ENCODE measurements at regions not wholly inside any gene's neighbourhood (a gene's known extent, or its start where the extent isn't known, plus 50 kb on each side); places are given as distances from the start of the nearest gene placed in this dataset.
"Not testable (repeated sequence)": the region's sequence is repeated elsewhere in the genome, so short reads cannot be mapped to it uniquely, and the experiment has no call there.

GRCh38 chr16:6698548-6698947, 634.1 kb upstream of the RBFOX1 start:
- H3K4me3 ChIP-seq (ENCODE audit: low read depth, low read length, poor library complexity, severe bottlenecking), result no peak overlapping the region
- no peaks in the 10 kb centered on the region for H3K36me3 ChIP-seq (ENCODE audit: insufficient read depth, low read length)
- TF ChIP-seq CTCF (conservative IDR thresholded peaks at IDR 0.05; ENCODE audit: low read length) (no peak), EZH2phosphoT487 (IDR thresholded peaks at IDR 0.05; ENCODE audit: borderline replicate concordance, low read depth, low read length) (no peak)
- H3K9me2 ChIP-seq (ENCODE audit: insufficient read depth, low read length), result no peaks in the 10 kb centered on the region
- no peak overlapping the region for H2AFZ ChIP-seq (ENCODE audit: low read length)
- CTCF ChIA-PET (ENCODE audit: unreplicated experiment), result no interaction called here
- H3K4me1 ChIP-seq (ENCODE audit: insufficient read depth, low read length, poor library complexity, severe bottlenecking), result no peaks in the 10 kb centered on the region
- POLR2A ChIA-PET, result no interaction called here
- intact Hi-C loops (cut with micrococcal nuclease; ENCODE audit: unreplicated experiment), result no loop called here
- no peak overlapping the region for H3K27ac ChIP-seq (ENCODE audit: low read depth, low read length, poor library complexity, severe bottlenecking)
- no peak overlapping the region for H3K4me2 ChIP-seq (ENCODE audit: low read length)
- H3K79me2 ChIP-seq (ENCODE audit: insufficient read depth, low read depth, low read length), result no peaks in the 10 kb centered on the region
- no peaks in the 10 kb centered on the region for H4K20me1 ChIP-seq (ENCODE audit: insufficient read depth, low read length)
- DNase-seq (ENCODE audit: low spot score), result no peak
- no TSS peak for BruUV-seq (replicated peaks)
- H3K9me3 ChIP-seq (ENCODE audit: low read length), result no peaks in the 10 kb centered on the region

- TF ChIP-seq CTCF (conservative IDR thresholded peaks at IDR 0.05; ENCODE audit: low read length) (no peak), EZH2phosphoT487 (IDR thresholded peaks at IDR 0.05; ENCODE audit: borderline replicate concordance, low read depth, low read length) (no peak)
- CTCF ChIA-PET (ENCODE audit: unreplicated experiment), result no interaction called here
- no peak for DNase-seq (ENCODE audit: low spot score)
- H3K4me2 ChIP-seq (ENCODE audit: low read length), result no peak overlapping the region
- no peaks in the 10 kb centered on the region for H3K4me1 ChIP-seq (ENCODE audit: insufficient read depth, low read length, poor library complexity, severe bottlenecking)
- intact Hi-C loops (cut with micrococcal nuclease; ENCODE audit: unreplicated experiment), result no loop called here
- POLR2A ChIA-PET, result no interaction called here
- no peaks in the 10 kb centered on the region for H3K79me2 ChIP-seq (ENCODE audit: insufficient read depth, low read depth, low read length)
- no peaks in the 10 kb centered on the region for H3K9me3 ChIP-seq (ENCODE audit: low read length)
- no peaks in the 10 kb centered on the region for H4K20me1 ChIP-seq (ENCODE audit: insufficient read depth, low read length)
- no peaks in the 10 kb centered on the region for H3K9me2 ChIP-seq (ENCODE audit: insufficient read depth, low read length)
- no TSS peak for BruUV-seq (replicated peaks)
- no peak overlapping the region for H2AFZ ChIP-seq (ENCODE audit: low read length)
- no peaks in the 10 kb centered on the region for H3K36me3 ChIP-seq (ENCODE audit: insufficient read depth, low read length)
- no peak overlapping the region for H3K27ac ChIP-seq (ENCODE audit: low read depth, low read length, poor library complexity, severe bottlenecking)
- no peak overlapping the region for H3K4me3 ChIP-seq (ENCODE audit: low read depth, low read length, poor library complexity, severe bottlenecking)
Observed at GRCh38 chr16:6695666-6696065, 637.0 kb upstream of the RBFOX1 start.

- H3K79me2 ChIP-seq (ENCODE audit: insufficient read depth, low read depth, low read length), result no peaks in the 10 kb centered on the region
- no peaks in the 10 kb centered on the region for H3K4me1 ChIP-seq (ENCODE audit: insufficient read depth, low read length, poor library complexity, severe bottlenecking)
- CTCF ChIA-PET (ENCODE audit: unreplicated experiment), result no interaction called here
- no peak for TF ChIP-seq EZH2phosphoT487 (IDR thresholded peaks at IDR 0.05; ENCODE audit: borderline replicate concordance, low read depth, low read length)
- TF ChIP-seq CTCF (conservative IDR thresholded peaks at IDR 0.05; ENCODE audit: low read length), result no peak
- BruUV-seq (replicated peaks), result no TSS peak
- no peak overlapping the region for H3K27ac ChIP-seq (ENCODE audit: low read depth, low read length, poor library complexity, severe bottlenecking)
- no peaks in the 10 kb centered on the region for H4K20me1 ChIP-seq (ENCODE audit: insufficient read depth, low read length)
- intact Hi-C loops (cut with micrococcal nuclease; ENCODE audit: unreplicated experiment), result no loop called here
- no peak for DNase-seq (ENCODE audit: low spot score)
- no peak overlapping the region for H2AFZ ChIP-seq (ENCODE audit: low read length)
- H3K4me2 ChIP-seq (ENCODE audit: low read length), result no peak overlapping the region
- POLR2A ChIA-PET, result no interaction called here
- no peaks in the 10 kb centered on the region for H3K36me3 ChIP-seq (ENCODE audit: insufficient read depth, low read length)
- no peaks in the 10 kb centered on the region for H3K9me3 ChIP-seq (ENCODE audit: low read length)
- no peak overlapping the region for H3K4me3 ChIP-seq (ENCODE audit: low read depth, low read length, poor library complexity, severe bottlenecking)
- H3K9me2 ChIP-seq (ENCODE audit: insufficient read depth, low read length), result no peaks in the 10 kb centered on the region
Observed at GRCh38 chr16:6694636-6695035, 638.0 kb upstream of the RBFOX1 start.

- H3K36me3 ChIP-seq (ENCODE audit: insufficient read depth, low read length); POLR2A ChIA-PET; H3K4me1 ChIP-seq (ENCODE audit: insufficient read depth, low read length, poor library complexity, severe bottlenecking); H3K79me2 ChIP-seq (ENCODE audit: insufficient read depth, low read depth, low read length); H3K9me2 ChIP-seq (ENCODE audit: insufficient read depth, low read length); H3K4me2 ChIP-seq (ENCODE audit: low read length); H3K27ac ChIP-seq (ENCODE audit: low read depth, low read length, poor library complexity, severe bottlenecking); BruUV-seq (replicated peaks); H3K9me3 ChIP-seq (ENCODE audit: low read length); H2AFZ ChIP-seq (ENCODE audit: low read length); DNase-seq (ENCODE audit: low spot score); H3K4me3 ChIP-seq (ENCODE audit: low read depth, low read length, poor library complexity, severe bottlenecking); intact Hi-C loops (cut with micrococcal nuclease; ENCODE audit: unreplicated experiment); CTCF ChIA-PET (ENCODE audit: unreplicated experiment); H4K20me1 ChIP-seq (ENCODE audit: insufficient read depth, low read length): not testable (repeated sequence)
Observed at GRCh38 chr16:6693418-6693817, 639.2 kb upstream of the RBFOX1 start.
